GM21717 (cell line): ENCODE measurements at regions not wholly inside any gene's neighbourhood (a gene's known extent, or its start where the extent isn't known, plus 50 kb on each side); places are given as distances from the start of the nearest gene placed in this dataset.
"Not testable (repeated sequence)": the region's sequence is repeated elsewhere in the genome, so short reads cannot be mapped to it uniquely, and the experiment has no call there.

Experiments used
- ATAC-seq: cut with Tn5 transposase; IDR thresholded peaks from one replicate; pipeline ENCODE4 v1.9.1; 2021; ENCODE audit warnings: mild to moderate bottlenecking, moderate library complexity; ENCODE audit not compliant: unreplicated experiment

DNA sequence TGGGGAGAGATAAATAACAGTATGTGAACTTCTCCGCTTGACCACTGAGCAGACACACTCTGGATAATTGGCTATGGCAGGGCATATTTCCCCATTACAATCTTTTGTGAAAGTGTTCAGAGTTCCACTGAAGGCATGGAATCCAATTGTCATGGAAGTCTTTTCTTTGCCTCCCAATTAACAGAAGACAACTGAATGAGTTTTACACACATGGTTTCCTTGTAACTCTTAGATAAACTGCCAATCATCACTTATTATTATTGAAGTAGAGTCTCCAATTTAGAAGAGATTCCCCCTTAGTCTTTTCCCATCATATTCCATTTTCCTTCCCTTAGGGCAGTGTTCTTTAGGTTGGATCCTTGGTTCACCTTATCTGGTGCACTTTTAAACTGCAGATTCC lies 308.3 kb downstream of the NR2F2 start:
- ATAC-seq: no peak

DNA sequence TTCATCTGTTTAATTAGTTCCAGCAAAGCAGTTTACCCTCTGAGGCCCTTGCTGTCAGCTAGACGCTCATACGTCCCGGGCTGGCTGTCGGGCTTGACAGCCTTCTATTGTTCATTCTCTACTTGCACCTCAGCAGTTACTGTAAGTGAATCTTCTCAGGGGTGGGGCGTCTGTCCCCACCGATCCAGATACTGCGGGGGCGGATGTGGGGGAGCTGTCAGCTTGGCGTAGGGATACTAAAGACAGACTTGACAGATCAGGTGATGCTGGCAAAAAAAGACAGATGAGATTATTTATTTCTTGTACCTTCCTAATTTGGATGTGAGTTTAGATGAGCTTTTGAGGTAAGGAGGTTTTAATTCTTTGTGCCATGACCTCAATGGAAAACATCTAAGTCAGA lies 315.3 kb downstream of the NR2F2 start:
- no peak for ATAC-seq

DNA sequence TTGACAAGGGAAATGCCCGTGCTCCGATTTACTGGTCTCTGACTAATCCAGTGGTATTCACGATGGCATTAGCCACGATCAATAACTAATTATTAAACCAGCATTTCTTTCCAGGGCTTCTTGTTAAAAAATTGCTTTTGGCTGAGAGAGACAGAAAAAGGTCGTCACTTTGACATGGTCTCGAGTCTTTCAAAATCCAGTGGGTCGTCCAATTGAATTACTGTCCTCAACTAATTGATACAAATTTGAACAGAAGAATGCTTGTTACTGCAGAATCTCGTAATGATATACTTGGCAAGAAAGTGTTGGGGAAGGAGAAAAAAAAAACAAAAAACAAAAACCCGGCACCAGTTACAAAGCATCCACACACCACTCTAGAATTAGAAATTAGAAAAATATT lies 318.4 kb downstream of the NR2F2 start:
- no peak for ATAC-seq

DNA sequence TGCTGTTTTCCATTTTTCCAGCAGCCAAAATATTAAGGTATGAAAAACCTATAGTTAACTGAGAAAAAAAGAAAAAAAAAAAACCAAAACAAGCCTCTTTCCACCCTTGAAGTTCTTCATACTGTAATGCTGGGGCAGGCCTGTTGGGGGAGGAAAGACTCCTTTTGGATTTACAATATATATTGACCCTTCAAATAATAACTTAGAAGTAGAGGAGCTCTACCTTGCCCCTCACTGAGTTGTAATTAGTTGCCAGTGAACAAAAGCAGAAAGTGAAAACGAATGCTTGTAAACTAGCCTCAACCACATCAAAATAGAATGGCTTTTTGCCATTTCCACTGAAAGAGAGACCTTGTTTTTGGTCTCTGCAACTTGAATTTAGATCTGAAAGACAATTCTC lies 326.6 kb downstream of the NR2F2 start:
- no peak for ATAC-seq

DNA sequence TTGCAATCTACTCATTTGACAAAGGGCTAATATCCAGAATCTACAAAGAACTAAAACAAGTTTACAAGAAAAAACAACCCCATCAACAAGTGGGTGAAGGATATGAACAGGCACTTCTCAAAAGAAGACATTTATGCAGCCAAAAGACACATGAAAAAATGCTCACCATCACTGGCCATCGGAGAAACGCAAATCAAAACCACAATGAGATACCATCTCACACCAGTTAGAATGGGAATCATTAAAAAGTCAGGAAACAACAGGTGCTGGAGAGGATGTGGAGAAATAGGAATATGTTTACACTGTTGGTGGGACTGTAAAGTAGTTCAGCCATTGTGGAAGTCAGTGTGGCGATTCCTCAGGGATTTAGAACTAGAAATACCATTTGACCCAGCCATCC lies 336.5 kb downstream of the NR2F2 start:
- ATAC-seq: not testable (repeated sequence)

DNA sequence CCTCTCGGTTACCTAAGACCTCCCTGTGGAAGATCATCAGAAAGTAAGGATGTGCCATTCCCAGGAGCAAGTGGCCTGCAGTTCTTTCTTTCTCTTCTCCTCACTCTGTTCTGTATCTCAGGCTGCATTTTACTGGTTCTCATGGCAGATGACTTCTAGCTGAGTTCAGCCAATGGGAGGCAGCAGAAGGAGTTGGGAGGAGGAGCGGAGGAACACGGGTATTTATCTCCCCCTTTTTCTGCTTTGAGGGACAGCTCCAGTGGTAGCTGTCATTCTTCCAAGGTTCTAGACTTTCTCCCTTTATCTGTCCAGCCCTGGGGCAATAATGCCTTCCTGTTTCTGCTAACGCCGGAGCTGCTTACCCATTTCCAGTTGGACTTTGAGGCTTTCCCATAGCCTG lies 339.9 kb downstream of the NR2F2 start:
- no peak for ATAC-seq

DNA sequence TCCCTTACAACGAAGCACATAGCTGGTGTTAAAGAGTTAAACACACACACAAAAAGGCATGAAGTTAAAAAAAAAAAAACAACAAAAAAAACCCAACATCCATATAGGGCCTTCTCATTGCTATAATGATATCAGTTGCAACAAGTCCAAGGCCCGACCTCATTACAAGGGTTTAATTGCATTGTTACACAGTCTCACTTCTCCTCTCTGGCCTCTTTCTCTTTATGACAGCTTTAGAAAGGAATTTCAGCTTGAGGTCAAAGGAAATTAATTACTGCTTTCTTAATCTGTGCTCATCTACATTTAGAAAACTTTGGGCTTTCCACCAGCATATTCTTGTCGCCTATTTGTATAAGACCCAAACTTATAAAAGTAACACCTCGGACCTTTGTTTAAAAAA lies 342.1 kb downstream of the NR2F2 start:
- no peak for ATAC-seq

DNA sequence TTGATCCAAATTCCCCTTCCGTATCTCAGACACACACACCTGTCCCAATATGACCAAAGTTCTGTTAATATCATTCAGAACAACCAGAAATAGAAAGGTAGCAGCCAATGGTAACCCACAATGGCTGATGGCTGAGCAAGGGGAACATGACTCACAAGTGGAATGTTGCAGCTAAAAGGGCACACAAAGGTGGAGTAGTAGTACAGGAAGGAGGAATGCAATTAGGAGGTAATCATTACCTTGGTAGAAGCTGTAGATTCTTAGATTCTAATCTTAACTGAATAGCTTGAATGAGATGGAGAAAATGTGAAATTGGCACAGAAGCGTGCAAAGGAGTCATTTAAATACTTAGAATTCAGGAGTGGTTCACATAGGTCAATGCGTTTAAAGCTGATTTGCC lies 347.9 kb downstream of the NR2F2 start:
- ATAC-seq: no peak

DNA sequence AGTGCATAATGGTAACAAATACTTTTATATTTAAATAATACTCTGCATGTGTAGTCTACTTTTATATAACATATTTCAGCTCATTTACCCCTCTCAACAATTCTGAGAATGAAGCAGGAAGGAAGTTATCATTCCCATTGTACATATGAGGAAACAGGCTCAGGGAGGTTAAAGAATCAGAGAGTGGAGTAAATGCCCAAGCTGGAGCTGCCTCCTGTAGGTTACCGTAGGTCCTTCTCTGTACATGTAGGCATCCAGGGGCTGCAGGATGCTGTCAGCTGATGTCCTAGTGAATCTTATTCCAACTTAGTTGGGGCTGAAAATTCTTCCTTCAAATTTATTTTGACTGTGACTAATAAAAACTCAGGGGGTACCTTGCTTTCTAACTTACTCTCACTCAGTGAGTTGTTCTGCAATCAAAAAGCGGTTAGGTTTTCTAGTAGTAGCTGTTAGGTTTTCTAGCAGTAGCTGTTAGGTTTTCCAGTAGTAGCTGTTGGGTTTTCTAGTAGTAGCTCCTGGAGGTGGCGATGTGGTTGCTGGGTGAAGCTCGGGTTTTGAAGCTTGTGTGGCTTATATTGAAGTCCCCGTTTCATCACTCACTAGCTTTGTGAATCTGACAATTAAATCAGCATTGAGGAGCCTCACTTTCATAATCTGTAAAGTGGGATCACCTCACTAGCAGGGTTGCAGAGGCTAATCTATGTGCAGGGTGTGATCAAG lies 357.0 kb downstream of the NR2F2 start:
- ATAC-seq: no peak

DNA sequence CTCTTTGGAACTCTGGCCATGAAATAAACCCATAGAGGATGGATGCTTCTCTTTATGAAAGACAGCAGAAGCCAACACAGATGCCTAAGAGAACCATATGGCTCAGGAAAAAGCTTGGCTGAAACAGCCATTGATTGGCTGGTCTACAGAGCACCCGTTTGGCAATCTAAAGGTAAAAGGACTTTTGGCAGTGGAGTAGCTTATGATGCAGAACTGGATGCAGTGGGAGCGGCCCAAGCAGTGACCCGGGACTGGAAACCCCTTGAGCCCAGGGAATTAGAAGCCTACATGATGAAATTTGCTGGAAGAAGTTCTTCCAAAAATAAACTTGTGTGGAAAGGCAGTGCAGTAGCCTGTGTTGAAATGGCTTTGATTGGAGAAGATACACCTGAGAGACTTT lies 360.2 kb downstream of the NR2F2 start:
- ATAC-seq: no peak

DNA sequence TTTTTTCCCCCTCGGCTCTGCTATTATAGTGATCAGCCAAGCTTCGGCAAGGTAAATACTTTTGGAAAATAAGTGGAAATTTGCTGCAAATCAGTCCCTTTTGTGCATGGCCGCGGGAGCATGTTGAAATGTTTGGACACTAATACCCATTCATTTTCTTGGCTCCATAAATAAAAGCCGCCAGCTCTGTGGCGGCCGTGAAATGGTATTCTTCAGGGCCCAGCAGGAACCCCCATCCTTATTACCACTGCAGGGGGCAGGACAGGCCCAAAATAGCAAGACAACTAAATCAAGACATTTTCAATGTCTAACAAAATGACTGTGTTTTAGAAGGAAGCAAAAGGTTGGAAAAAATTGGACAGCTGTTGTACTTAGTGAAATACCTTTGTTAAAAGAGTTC lies 362.3 kb downstream of the NR2F2 start:
- ATAC-seq: no peak

DNA sequence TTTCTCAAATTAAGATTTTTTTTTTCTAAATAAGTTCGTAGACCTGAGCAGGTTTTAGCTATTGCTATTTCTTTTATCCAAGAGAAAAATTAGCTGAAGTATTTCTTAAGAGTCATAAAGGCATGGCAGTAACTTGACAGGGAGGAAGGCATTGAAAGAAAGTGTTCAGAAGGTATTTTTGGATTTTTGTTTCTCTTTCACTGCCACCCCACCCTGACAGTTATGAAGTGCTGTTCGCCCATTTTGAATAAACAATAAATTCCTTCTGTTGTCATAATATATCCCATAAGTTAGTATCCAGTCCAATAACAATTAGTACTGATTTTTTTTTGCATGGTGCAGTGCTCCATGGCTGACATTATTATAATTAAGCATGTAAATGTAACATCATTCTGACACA lies 363.0 kb downstream of the NR2F2 start:
- no peak for ATAC-seq

DNA sequence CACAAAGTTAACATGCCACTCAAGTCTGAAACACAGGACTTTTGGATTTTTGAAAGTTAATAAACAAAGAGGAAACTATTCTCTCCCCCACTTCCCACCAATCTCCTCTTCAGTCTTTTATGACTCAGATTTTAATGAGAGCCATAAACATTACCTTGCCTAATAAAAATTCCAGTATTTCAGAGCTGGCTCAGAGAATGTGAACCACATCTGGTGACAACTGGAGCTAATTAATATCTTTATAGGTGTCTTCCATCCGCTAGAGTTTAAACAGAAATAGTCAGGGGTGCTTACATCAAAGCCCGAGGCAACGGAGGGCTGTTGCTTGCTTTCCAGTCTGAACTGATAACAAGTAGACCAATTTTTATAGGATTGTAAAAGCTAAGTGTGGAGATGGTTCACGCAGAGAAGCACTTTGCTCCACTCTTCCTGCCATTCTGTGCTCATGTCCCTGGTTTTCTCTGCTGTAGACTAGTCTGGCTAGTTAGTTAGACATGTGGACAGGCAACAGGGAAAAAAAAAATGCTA lies 363.6 kb downstream of the NR2F2 start:
- ATAC-seq: no peak

DNA sequence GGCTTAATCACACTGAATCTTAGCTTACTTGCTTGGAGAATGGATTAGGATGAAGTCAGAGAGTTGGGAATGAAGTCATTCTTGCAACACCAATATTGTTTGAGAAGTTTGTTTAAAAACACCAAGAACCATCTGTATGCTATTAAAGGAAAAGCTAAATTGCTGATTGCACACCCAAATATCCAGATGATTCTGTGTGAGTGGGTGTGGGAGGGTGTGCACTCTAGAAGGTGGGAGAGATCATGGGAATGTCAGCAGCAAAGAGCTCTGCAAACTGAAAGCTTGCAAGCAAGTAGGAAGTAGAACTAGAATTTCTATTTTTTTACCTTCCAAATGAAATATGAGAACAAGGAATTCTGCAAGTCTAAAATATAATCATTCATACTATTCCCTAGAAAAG lies 364.9 kb downstream of the NR2F2 start:
- no peak for ATAC-seq

DNA sequence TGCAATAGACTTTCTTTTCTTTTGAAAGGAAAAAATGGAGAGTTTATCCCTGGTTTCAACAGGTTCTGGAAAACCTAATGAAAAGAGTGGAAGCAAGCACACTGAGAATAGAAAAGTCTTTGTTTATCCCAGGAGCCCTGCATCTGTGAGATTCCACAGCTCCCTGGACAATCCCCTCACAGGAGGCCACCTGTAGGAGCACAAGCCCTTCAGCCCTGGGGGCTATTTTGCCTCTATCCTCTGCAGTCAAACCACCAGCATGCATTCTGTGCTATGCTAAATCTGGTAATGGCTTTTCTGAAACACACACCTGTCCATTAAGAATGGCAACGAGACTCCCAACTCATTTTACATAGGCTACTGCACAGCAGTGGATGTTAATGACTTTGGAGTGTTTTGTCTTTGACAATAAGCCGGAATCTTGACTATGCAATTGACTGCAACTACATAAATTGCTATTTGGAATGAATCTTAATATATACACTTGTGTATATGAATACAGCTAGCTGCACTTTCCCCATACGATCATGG lies 369.4 kb downstream of the NR2F2 start:
- no peak for ATAC-seq

DNA sequence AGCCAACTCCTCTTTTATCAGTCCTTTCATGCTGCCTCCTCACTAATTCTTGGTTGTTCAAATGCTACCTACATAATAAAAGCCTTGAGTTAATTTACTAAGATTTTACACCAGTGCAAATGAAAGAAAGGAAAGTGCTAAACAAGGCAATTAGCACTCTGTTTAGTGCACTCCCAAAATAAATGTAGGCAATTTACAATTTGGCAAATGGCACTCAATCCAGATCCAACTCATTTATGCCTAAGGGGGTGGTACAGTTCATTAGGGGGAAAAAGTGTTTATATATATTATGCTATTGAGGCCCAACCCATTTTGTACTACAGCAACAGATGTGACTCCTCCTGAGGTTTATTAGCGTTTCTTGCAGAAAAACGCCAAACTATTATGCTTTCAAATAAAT lies 370.1 kb downstream of the NR2F2 start:
- no peak for ATAC-seq

DNA sequence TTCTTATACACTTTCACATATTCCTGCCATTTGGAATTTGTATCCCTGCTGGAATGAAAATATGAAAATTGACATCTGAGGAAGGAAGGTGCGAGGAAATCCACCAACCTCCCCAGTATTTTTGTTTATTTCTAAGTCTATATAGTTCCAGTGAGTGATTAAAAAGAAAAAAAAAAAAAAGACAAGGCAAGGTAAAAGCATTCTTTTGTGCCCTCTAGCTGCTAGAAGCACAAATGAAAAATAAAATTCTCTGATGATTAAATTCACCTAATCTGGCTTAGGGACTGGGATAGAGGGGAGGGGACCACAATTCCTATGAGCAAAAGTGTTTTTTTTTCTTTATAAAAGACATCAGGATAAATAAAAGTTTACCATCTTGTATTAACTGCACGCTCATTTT lies 370.9 kb downstream of the NR2F2 start:
- no peak for ATAC-seq

DNA sequence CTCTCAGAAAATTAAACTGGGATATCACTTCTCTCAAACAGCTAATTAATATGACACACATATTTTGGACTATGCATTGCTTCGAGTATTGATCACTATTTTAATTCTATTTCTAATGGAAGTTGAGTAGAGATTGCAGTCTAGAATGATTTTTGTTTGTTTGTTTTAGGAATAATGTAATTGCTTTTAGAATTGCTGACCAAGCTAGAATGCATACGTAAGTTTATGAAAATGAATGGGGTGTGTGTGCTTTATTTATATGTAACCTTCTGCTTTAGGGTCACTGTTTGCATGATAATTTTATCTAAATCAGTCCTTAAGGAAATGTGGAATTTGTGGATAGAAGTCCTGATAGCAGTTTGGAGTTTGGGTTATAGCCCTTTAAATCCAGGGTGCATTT lies 371.4 kb downstream of the NR2F2 start:
- ATAC-seq: no peak

DNA sequence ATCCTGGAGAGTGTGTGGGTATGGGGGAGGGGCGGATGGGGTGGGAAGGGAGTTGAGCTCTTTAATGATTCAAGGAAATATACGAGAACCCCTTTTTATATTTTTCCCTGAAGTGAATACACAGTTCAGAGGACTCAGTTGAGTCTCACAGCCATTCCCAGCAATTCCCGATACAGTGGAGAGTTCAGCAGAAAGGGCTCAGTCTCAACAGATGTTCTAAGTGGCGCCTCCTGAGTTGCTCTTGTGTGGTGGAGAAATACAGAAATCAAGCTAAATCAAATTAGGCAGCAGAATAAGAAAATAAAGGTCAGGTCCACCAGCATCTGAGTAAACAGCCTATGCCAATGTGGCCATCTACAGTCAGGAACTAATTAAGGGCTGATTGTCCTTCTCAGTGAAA lies 372.1 kb downstream of the NR2F2 start:
- no peak for ATAC-seq

DNA sequence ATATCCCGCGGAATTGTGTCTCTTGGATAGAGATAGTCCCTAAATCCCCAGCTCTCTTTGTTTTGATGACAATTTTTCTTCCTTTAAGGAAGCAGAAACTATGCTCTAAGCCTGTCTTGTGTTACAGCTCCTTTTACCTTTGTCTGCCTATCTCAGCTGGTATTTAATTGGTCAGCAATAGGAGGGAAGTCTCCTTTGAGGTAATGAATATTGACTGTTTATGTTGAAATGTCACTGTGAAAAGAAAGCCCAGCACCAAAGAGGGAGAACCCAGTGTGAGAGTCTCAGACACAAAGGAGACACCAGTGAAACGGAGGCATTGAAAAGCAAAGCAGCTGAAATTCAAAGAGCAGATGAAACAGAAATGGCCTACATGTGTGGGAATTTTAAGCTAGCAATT lies 372.6 kb downstream of the NR2F2 start:
- ATAC-seq: no peak

DNA sequence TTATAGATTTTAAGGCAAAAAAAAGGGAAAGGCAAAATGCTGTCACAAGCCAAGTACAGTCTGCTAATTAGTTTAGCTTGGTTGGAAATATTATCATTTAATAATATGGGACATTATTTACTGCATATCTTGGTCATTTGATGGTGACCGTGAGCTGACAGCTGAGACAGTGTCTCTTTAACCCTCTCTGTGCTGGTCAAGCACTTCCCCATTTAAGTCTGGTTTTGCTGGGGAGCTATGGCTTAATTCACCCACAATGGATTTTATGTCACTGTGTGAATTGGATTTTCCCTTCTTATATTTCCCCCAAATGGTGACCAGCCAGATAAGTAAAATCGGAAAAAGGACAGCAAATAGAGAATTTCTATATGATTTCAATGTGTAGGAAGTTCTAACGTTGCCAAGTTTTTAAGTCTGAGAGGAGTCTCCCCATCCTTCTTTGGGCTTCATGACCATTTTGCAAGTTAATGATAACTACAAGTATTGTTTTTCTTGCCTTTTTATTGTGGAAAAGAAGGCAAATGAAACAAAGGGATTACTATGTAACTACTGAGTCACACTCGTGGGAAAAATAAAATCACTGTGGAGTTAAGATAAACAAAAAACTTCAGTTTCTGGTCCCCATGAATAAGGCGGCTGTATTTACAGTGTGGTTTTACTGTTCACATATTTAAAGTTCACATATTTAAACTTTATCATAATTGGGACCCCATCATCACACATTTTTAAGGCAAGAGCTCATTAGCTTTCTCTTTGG lies 373.5 kb downstream of the NR2F2 start:
- ATAC-seq: no peak

DNA sequence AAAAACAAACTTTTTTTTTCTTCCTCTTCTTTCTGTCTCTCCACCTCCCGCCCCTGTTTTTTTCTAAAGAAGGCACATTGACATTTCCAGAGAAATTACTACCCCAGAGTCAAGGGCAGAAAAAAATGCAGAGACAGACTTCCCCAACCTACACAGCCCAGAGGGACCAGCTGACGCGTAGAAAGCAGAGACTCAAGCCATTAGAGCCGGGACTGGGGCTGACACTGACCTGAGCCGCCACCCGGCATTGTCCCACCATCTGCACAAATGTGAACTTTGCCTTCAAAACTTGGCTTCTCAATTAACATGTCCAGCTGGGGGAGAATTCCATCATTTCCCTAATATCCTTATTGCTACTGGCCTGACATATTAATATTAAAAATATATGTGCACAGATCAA lies 385.6 kb downstream of the NR2F2 start:
- no peak for ATAC-seq
